ENCODE measurements at regions not wholly inside any gene's neighbourhood (a gene's known extent, or its start where the extent isn't known, plus 50 kb on each side); places are given as distances from the start of the nearest gene placed in this dataset.

DNA sequence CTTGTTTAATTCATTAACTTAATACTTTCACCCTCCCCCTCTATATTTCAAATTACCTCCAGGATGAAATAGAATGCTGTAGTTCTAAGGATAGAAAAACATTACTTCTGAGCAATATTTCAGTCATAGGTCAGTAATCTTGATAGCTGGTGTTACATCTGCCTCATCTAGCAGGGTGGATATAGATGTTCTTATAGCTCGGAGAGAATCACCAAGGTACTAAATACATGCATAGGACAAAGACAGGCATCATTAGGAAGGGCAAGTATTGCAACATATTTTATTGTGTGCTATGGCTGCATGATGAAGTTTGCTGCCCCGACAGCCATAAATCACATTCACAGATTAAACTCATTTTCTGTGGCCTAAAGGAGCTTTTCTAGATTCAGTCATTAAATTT lies 601.0 kb downstream of the FGF9 start:
- no peak for TF ChIP-seq POLR2A (IDR thresholded peaks at IDR 0.05)
- TF ChIP-seq, protein P1, sequence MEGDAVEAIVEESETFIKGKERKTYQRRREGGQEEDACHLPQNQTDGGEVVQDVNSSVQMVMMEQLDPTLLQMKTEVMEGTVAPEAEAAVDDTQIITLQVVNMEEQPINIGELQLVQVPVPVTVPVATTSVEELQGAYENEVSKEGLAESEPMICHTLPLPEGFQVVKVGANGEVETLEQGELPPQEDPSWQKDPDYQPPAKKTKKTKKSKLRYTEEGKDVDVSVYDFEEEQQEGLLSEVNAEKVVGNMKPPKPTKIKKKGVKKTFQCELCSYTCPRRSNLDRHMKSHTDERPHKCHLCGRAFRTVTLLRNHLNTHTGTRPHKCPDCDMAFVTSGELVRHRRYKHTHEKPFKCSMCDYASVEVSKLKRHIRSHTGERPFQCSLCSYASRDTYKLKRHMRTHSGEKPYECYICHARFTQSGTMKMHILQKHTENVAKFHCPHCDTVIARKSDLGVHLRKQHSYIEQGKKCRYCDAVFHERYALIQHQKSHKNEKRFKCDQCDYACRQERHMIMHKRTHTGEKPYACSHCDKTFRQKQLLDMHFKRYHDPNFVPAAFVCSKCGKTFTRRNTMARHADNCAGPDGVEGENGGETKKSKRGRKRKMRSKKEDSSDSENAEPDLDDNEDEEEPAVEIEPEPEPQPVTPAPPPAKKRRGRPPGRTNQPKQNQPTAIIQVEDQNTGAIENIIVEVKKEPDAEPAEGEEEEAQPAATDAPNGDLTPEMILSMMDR (IDR thresholded peaks at IDR 0.05): no peak
